ENCODE measurements at regions not wholly inside any gene's neighbourhood (a gene's known extent, or its start where the extent isn't known, plus 50 kb on each side); places are given as distances from the start of the nearest gene placed in this dataset.
"Not testable (repeated sequence)": the region's sequence is repeated elsewhere in the genome, so short reads cannot be mapped to it uniquely, and the experiment has no call there.

GRCh38 chr4:109378511-109378910 lies 55.1 kb upstream of the SEC24B start:
- peak; percentile 45 for DNase-seq (ENCODE audit: low spot score)

DNA sequence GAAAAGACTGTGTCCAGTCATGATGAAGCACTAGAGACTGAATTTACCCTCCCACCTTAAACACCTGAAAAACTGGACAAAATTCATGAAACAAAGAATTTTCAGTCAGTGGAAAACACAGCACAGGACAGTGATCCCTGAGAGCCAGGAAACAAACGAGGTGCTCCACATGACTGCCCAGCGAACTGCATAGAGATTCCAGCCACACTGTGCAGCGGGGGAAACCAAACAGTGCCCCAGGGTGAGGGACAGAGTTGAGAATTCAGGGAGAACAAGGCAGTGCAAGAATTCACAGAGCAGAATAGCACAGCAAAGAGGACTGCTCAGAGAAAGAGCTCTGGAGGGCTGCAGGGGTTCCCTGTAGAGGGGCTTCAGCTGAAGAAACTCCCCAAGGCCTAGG lies 55.5 kb upstream of the SEC24B start:
- no peak for DNase-seq (ENCODE audit: low spot score)

- DNase-seq (ENCODE audit: low spot score) = no peak
These were observed 57.7 kb upstream of the SEC24B start for GRCh38 chr4:109375778-109376414.

DNA sequence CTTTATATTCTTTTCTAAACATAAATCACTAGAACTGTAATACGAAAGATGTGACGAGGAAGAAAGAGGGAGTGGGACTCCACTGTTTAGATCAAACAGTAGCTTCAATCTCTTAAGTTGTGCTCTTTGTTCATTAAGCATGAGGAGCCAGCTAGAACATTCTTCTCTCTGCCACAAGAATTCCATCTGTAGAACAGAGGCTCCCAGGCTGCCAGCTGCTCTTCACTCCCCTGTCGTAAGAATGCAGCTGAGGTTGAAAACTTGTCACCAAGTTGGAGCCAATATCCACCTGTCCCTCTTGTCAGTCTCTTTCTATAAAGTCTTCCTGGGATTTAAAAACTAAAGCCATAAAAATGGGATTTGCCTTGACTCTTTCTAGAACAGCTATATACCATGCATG lies 65.0 kb upstream of the SEC24B start:
- DNase-seq (ENCODE audit: low spot score) = no peak

DNA sequence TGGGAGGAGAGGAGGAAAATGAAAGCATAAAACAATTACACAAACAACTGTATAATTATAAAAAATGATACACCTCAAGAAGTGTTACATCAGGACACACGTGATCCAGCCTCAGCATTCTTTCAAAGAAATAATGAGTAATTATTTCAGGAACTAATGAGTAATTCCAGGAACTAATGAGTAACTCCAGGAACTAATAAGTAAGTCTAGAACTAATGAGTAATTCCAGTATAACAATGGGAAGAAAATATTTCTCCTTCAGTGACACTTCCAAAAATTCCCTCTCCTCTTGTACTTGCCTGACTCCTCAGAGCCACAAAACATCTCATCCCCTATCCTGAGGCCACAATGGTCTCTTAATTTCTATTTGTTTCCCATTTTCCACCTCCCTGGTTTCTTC lies 63.5 kb upstream of the COL25A1 start:
- DNase-seq (ENCODE audit: low spot score) = no peak

DNA sequence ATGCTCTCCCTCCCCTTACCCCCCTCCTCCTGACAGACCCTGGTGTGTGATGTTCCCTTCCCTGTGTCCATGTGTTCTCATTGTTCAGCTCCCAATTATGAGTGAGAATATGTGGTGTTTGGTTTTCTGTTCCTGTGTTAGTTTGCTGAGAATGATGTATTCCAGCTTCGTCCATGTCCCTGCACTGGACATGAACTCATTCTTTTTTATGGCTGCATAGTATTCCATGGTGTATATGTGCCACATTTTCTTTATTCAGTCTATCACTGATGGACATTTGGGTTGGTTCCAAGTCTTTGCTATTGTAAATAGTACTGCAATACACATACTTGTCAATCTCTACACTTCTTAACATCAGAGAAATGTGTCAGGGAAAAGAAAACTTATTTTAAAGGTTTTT lies 62.8 kb upstream of the COL25A1 start:
- DNase-seq (ENCODE audit: low spot score) = not testable (repeated sequence)

GRCh38 chr4:109359040-109359646 lies 56.7 kb upstream of the COL25A1 start:
- DNase-seq (ENCODE audit: low spot score) = no peak

DNA sequence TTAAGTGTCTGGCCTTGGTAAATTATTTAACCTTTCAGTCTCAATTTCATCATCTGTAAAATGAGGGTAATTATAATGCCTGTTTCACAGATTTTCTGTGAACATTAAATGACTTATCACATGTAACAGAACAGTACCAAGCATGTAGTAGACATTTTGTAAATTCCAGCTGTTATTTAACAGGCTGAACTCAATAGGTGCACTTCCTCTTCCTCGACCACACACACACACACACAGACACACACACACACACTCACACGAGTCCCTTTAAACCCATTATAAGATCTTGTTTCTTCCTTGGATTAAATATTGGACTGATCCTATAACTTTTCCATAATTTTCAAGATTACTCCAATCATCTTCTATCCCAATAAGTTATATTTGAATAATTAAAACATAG lies 53.4 kb upstream of the COL25A1 start:
- no peak for DNase-seq (ENCODE audit: low spot score)

DNA sequence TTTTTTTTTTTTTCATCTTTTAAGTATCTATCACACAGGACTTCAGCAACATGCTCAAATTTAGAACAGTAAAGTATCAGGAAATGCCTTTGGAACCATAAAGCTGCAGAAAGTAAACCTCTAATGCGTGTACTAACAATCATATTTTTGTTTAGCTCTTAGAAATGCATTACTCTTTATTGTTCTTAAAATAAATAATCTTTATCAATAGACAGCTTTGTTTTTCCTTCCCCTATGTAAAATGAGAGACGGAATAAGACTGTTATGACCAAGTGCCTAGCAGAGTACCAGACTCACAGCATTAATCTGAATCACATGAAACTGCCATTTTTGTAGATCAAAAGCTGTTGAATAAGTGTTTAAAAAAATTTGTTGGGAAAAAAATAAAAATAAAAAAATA lies 50.5 kb upstream of the COL25A1 start:
- DNase-seq (ENCODE audit: low spot score) = no peak
